ENCODE measurements at regions not wholly inside any gene's neighbourhood (a gene's known extent, or its start where the extent isn't known, plus 50 kb on each side); places are given as distances from the start of the nearest gene placed in this dataset.

DNA sequence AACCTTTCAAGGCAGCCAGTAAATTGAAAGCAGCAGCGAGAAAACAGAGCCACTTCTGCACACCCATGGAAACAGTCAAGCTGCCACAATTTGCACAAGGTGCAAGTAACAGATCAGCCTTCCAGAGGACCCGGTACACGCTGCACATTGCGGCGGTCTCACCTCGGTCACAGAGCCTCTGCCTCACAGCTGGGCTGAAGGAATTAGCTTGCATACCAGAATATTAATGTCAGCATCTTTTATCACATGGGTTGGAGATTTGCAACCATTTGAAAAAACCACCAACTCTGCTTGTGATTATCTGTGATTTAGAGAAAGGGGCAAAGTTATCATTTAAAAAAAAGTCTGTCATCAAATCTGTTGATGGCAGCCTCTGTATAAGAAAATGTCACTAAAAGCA, 330.5 kb upstream of the TCF4 start:
- Mint-ChIP-seq H3K4me3 (ENCODE audit: low read depth) (no peak overlapping the region), H3K36me3 (ENCODE audit: insufficient read depth) (peaks cover 2% of the 10 kb centered on the region), H3K4me1 (ENCODE audit: low read depth) (no peaks in the 10 kb centered on the region), H3K27me3 (peaks cover 4% of the 10 kb centered on the region), H3K9me3 (ENCODE audit: low read depth) (peaks cover 8% of the 10 kb centered on the region), H3K27ac (no peak overlapping the region)
- DNase-seq (ENCODE audit: low spot score, unreplicated experiment) = no peak
- TF ChIP-seq, protein P1, sequence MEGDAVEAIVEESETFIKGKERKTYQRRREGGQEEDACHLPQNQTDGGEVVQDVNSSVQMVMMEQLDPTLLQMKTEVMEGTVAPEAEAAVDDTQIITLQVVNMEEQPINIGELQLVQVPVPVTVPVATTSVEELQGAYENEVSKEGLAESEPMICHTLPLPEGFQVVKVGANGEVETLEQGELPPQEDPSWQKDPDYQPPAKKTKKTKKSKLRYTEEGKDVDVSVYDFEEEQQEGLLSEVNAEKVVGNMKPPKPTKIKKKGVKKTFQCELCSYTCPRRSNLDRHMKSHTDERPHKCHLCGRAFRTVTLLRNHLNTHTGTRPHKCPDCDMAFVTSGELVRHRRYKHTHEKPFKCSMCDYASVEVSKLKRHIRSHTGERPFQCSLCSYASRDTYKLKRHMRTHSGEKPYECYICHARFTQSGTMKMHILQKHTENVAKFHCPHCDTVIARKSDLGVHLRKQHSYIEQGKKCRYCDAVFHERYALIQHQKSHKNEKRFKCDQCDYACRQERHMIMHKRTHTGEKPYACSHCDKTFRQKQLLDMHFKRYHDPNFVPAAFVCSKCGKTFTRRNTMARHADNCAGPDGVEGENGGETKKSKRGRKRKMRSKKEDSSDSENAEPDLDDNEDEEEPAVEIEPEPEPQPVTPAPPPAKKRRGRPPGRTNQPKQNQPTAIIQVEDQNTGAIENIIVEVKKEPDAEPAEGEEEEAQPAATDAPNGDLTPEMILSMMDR (IDR thresholded peaks at IDR 0.05; ENCODE audit: unreplicated experiment) = no peak

GRCh38 chr18:55912919-55913318, 324.9 kb upstream of the TCF4 start:
- TF ChIP-seq, protein P1 (IDR thresholded peaks at IDR 0.05; ENCODE audit: unreplicated experiment) = no peak
- DNase-seq (ENCODE audit: low spot score, unreplicated experiment) = no peak
- H3K27me3 Mint-ChIP-seq = peaks cover 13% of the 10 kb centered on the region
- H3K4me3 Mint-ChIP-seq (ENCODE audit: low read depth) = no peak overlapping the region
- H3K27ac Mint-ChIP-seq = no peak overlapping the region
- peaks cover 2% of the 10 kb centered on the region for H3K36me3 Mint-ChIP-seq (ENCODE audit: insufficient read depth)
- H3K9me3 Mint-ChIP-seq (ENCODE audit: low read depth) = peaks cover 8% of the 10 kb centered on the region
- H3K4me1 Mint-ChIP-seq (ENCODE audit: low read depth) = peaks cover 2% of the 10 kb centered on the region

- Mint-ChIP-seq H3K27ac (no peak overlapping the region), H3K4me3 (ENCODE audit: low read depth) (no peak overlapping the region), H3K36me3 (ENCODE audit: insufficient read depth) (peaks cover 2% of the 10 kb centered on the region), H3K4me1 (ENCODE audit: low read depth) (peaks cover 2% of the 10 kb centered on the region), H3K27me3 (peaks cover 18% of the 10 kb centered on the region), H3K9me3 (ENCODE audit: low read depth) (peaks cover 4% of the 10 kb centered on the region)
- TF ChIP-seq, protein P1 (IDR thresholded peaks at IDR 0.05; ENCODE audit: unreplicated experiment) = no peak
- no peak for DNase-seq (ENCODE audit: low spot score, unreplicated experiment)
These were observed 324.1 kb upstream of the TCF4 start for GRCh38 chr18:55912071-55912470.

GRCh38 chr18:55910296-55910695, 322.3 kb upstream of the TCF4 start:
- TF ChIP-seq, protein P1 (IDR thresholded peaks at IDR 0.05; ENCODE audit: unreplicated experiment) = no peak
- DNase-seq (ENCODE audit: low spot score, unreplicated experiment) = no peak
- H3K4me3 Mint-ChIP-seq (ENCODE audit: low read depth) = no peak overlapping the region
- H3K4me1 Mint-ChIP-seq (ENCODE audit: low read depth) = peaks cover 2% of the 10 kb centered on the region
- peaks cover 26% of the 10 kb centered on the region for H3K27me3 Mint-ChIP-seq
- no peaks in the 10 kb centered on the region for H3K36me3 Mint-ChIP-seq (ENCODE audit: insufficient read depth)
- peaks cover 5% of the 10 kb centered on the region for H3K9me3 Mint-ChIP-seq (ENCODE audit: low read depth)
- no peak overlapping the region for H3K27ac Mint-ChIP-seq

- H3K27ac Mint-ChIP-seq = no peak overlapping the region
- H3K36me3 Mint-ChIP-seq (ENCODE audit: insufficient read depth) = no peaks in the 10 kb centered on the region
- no peak for DNase-seq (ENCODE audit: low spot score, unreplicated experiment)
- H3K27me3 Mint-ChIP-seq = peaks cover 26% of the 10 kb centered on the region
- H3K9me3 Mint-ChIP-seq (ENCODE audit: low read depth) = peaks cover 5% of the 10 kb centered on the region
- no peak overlapping the region for H3K4me3 Mint-ChIP-seq (ENCODE audit: low read depth)
- H3K4me1 Mint-ChIP-seq (ENCODE audit: low read depth) = peaks cover 2% of the 10 kb centered on the region
- TF ChIP-seq, protein P1 (IDR thresholded peaks at IDR 0.05; ENCODE audit: unreplicated experiment) = no peak
These were observed 320.9 kb upstream of the TCF4 start for GRCh38 chr18:55908901-55909366.

All from progenitor cell of endocrine pancreas (in vitro differentiated cells).